HepG2 (cell line): ENCODE measurements at regions not wholly inside any gene's neighbourhood (a gene's known extent, or its start where the extent isn't known, plus 50 kb on each side); places are given as distances from the start of the nearest gene placed in this dataset.

Source experiments
- ATAC-seq: fragments of 200-7000 bp; cut with Tn5 transposase; 3 replicates; pipeline ENCODE4 v1.9.1; 2020; ENCODE audit warnings: mild to moderate bottlenecking, moderate library complexity
- BruUV-seq: library from RNA; stranded (reverse); fragments of 400-500 nt; replicated peaks from 2 replicates; lab custom pipeline; 2021; lab: Mats Ljungman, UMichigan
- CTCF ChIA-PET: fragments of 300-600 bp; formaldehyde crosslinking; extraction: SDS; loops from one replicate; lab custom pipeline; 2021; ENCODE audit warnings: low total read pairs, inconsistent platforms, low intra/inter-chr PET ratio; lab: Yijun Ruan, JAX
- POLR2A ChIA-PET: fragments of 350-600 bp; sonication (Branson Sonifier 250); formaldehyde crosslinking; loops from one replicate; lab custom pipeline; 2020; ENCODE audit warnings: antibody characterized with exemption, inconsistent platforms; lab: Yijun Ruan, JAX
- DNase-seq: peaks from one replicate; pipeline ENCODE4 v3.0.0-alpha.2; 2015; ENCODE audit warnings: low spot score
- FAIRE-seq: peaks from 3 replicates; lab custom pipeline; 2011; peaks lifted over from hg19 to GRCh38; lab: Jason Lieb, UNC
- H2AFZ ChIP-seq: one replicate; pipeline ENCODE4 v1.6.1; 2011; ENCODE audit warnings: low read length, inconsistent platforms
- H3K27ac ChIP-seq: fragments of 300-600 bp; 3 replicates; pipeline ENCODE4 v1.8.0; 2011; ENCODE audit warnings: mixed run types, mild to moderate bottlenecking, mixed read lengths, low read length, inconsistent platforms; ENCODE audit not compliant: insufficient read depth; ENCODE audit errors: extremely low read length
- H3K27me3 ChIP-seq, 2 experiments: fragments of 200-600 bp in 1 of 2; 2 replicates in 1 of 2; 3 replicates in 1 of 2; pipeline versions ENCODE4 v1.6.0 to v1.8.0; 2011; ENCODE audit warnings: low read length in 2 of 2, mild to moderate bottlenecking in 2 of 2, moderate library complexity in 2 of 2, inconsistent platforms in 1 of 2; ENCODE audit not compliant: insufficient read depth in 2 of 2, control insufficient read depth in 1 of 2
- H3K36me3 ChIP-seq, 2 experiments: fragments of 200-600 bp in 1 of 2; replicated peaks in 1 of 2; 2 replicates in 1 of 2; 3 replicates in 1 of 2; pipeline versions ENCODE4 v1.5.1 to v1.8.0; 2011; ENCODE audit warnings: low read length in 2 of 2, inconsistent platforms in 1 of 2; ENCODE audit not compliant: insufficient read depth in 2 of 2, control insufficient read depth in 1 of 2
- H3K4me1 ChIP-seq: 2 replicates; pipeline ENCODE4 v1.5.1; 2012; ENCODE audit warnings: low read length, inconsistent platforms; ENCODE audit not compliant: insufficient read depth
- H3K4me2 ChIP-seq: 2 replicates; pipeline ENCODE4 v1.6.0; 2011; ENCODE audit warnings: low read depth, low read length, inconsistent platforms
- H3K4me3 ChIP-seq, 3 experiments: fragments of 200-600 bp in 1 of 3; sonication (generic), shearing (Covaris generic) in 1 of 3; replicated peaks in 1 of 3; 2 replicates each; pipeline ENCODE4 v1.5.1; 2011 to 2016; ENCODE audit warnings: low read length in 3 of 3, inconsistent platforms in 2 of 3, low read depth in 2 of 3, mild to moderate bottlenecking in 2 of 3, control low read depth in 1 of 3, mixed read lengths in 1 of 3; ENCODE audit not compliant: insufficient read depth in 1 of 3
- H3K79me2 ChIP-seq: one replicate; pipeline ENCODE4 v1.6.1; 2011; ENCODE audit warnings: low read length, inconsistent platforms; ENCODE audit not compliant: insufficient read depth
- H3K9ac ChIP-seq: 2 replicates; pipeline ENCODE4 v1.6.0; 2011; ENCODE audit warnings: mild to moderate bottlenecking, low read depth, low read length, inconsistent platforms; ENCODE audit not compliant: insufficient read depth
- H3K9me3 ChIP-seq: 2 replicates; pipeline ENCODE4 v1.5.1; 2012; ENCODE audit warnings: mild to moderate bottlenecking, low read length
- H4K20me1 ChIP-seq: 2 replicates; pipeline ENCODE4 v1.6.0; 2011; ENCODE audit warnings: inconsistent platforms, mild to moderate bottlenecking, low read length, moderate library complexity; ENCODE audit not compliant: insufficient read depth
- CHD2 ChIP-seq: IDR thresholded peaks from 2 replicates; pipeline ENCODE4 v1.6.1; 2011; ENCODE audit warnings: low read depth, low read length, improper control_type of control experiment
- TRIM22 ChIP-seq: fragments of 450-650 bp; IDR thresholded peaks from 2 replicates; pipeline ENCODE4 v1.6.1; 2017
- in situ Hi-C: cut with HindIII; loops from 2 replicates; pipeline ENCODE4 v1.10.0; 2017; ENCODE audit warnings: low pct_unique_long_range_greater_than_20kb; ENCODE audit not compliant: extremely low pct_ligation_motif_present
- intact Hi-C: fragments of 100-400 bp; cut with micrococcal nuclease; formaldehyde crosslinking; loops from one replicate; pipeline ENCODE4 v1.10.0; 2022; ENCODE audit not compliant: unreplicated experiment

- Histone ChIP-seq H3K27ac (no peak overlapping the region), H3K36me3 (no peaks in the 10 kb centered on the region), H3K27me3 (no peaks in the 10 kb centered on the region), H3K4me1 (no peaks in the 10 kb centered on the region), H4K20me1 (no peaks in the 10 kb centered on the region), H3K9me3 (no peaks in the 10 kb centered on the region), H3K4me2 (no peak overlapping the region), H2AFZ (no peak overlapping the region), H3K4me3 (no peak overlapping the region), H3K79me2 (no peaks in the 10 kb centered on the region), H3K9ac (no peak overlapping the region)
- in situ Hi-C loops, result no loop called here
- ChIA-PET CTCF (no interaction called here), POLR2A (no interaction called here)
- ATAC-seq, result no peak
- intact Hi-C loops, result no loop called here
- BruUV-seq, result no TSS peak
- no peak for DNase-seq
- no peak for FAIRE-seq
- TF ChIP-seq TRIM22, result no peak
Measured at GRCh38 chr11:87575088-87575487, 537.4 kb downstream of the TMEM135 start.

- ChIA-PET POLR2A (no interaction called here), CTCF (no interaction called here)
- no peak overlapping the region for H3K27ac ChIP-seq
- no peaks in the 10 kb centered on the region for H3K36me3 ChIP-seq
- TF ChIP-seq CHD2, result no peak
- no TSS peak for BruUV-seq
- no peaks in the 10 kb centered on the region for H3K9me3 ChIP-seq
- ATAC-seq (no peak), DNase-seq (no peak), FAIRE-seq (no peak)
- H4K20me1 ChIP-seq, result no peaks in the 10 kb centered on the region
- H3K9ac ChIP-seq, result no peak overlapping the region
- H3K4me3 ChIP-seq, result no peak overlapping the region
- H3K27me3 ChIP-seq, result no peaks in the 10 kb centered on the region
- H3K4me1 ChIP-seq, result no peaks in the 10 kb centered on the region
- intact Hi-C loops, result no loop called here
- H3K4me2 ChIP-seq, result no peak overlapping the region
- no peak overlapping the region for H2AFZ ChIP-seq
- H3K79me2 ChIP-seq, result no peaks in the 10 kb centered on the region
- in situ Hi-C loops, result no loop called here
Measured at GRCh38 chr11:87574193-87574592, 536.5 kb downstream of the TMEM135 start.
